ENCODE measurements at regions not wholly inside any gene's neighbourhood (a gene's known extent, or its start where the extent isn't known, plus 50 kb on each side); places are given as distances from the start of the nearest gene placed in this dataset.

GRCh38 chr5:145441228-145441627 is 393.9 kb downstream of the PRELID2 start:
- Histone ChIP-seq H3K27me3 (replicated peaks; ENCODE audit: insufficient read depth) (no peaks in the 10 kb centered on the region), H4K20me1 (ENCODE audit: insufficient read depth) (no peaks in the 10 kb centered on the region), H3K9me2 (ENCODE audit: insufficient read depth) (no peaks in the 10 kb centered on the region), H3K4me3 (no peak overlapping the region), H3F3A (ENCODE audit: insufficient read depth) (no peaks in the 10 kb centered on the region), H3K9me3 (ENCODE audit: low read depth) (no peaks in the 10 kb centered on the region), H3K4me1 (ENCODE audit: insufficient read depth) (no peaks in the 10 kb centered on the region), H3K4me2 (ENCODE audit: unreplicated experiment) (no peak overlapping the region), H3K9ac (no peak overlapping the region), H3K27ac (no peak overlapping the region), H3K36me3 (ENCODE audit: low read depth) (no peaks in the 10 kb centered on the region), H2AFZ (no peak overlapping the region), H3K79me2 (ENCODE audit: insufficient read depth) (no peaks in the 10 kb centered on the region)
- no peak for DNase-seq
- in situ Hi-C loops (cut with MboI), result no loop called here
- TF ChIP-seq EZH2phosphoT487 (IDR thresholded peaks at IDR 0.05; ENCODE audit: insufficient read depth, low read depth) (no peak), EZH2 (IDR thresholded peaks at IDR 0.05; ENCODE audit: insufficient read depth, poor library complexity, severe bottlenecking) (no peak)

- no peak overlapping the region for H3K4me3 ChIP-seq
- no peak overlapping the region for H3K27ac ChIP-seq
- H3F3A ChIP-seq (ENCODE audit: insufficient read depth), result no peaks in the 10 kb centered on the region
- no peaks in the 10 kb centered on the region for H3K36me3 ChIP-seq (ENCODE audit: low read depth)
- H3K9me2 ChIP-seq (ENCODE audit: insufficient read depth), result no peaks in the 10 kb centered on the region
- no peaks in the 10 kb centered on the region for H3K4me1 ChIP-seq (ENCODE audit: insufficient read depth)
- no peaks in the 10 kb centered on the region for H3K79me2 ChIP-seq (ENCODE audit: insufficient read depth)
- H4K20me1 ChIP-seq (ENCODE audit: insufficient read depth), result no peaks in the 10 kb centered on the region
- no peak overlapping the region for H3K9ac ChIP-seq
- WGBS, 2 experiments (ENCODE audit: low coverage in 1 of 2, low lambda C conversion rate in 2 of 2, missing lambda C conversion rate in 2 of 2), result 33 to 37% methylated on average over 3 of the region's 3 CpGs
- H2AFZ ChIP-seq, result no peak overlapping the region
- in situ Hi-C loops (cut with MboI), result no loop called here
- no peak for TF ChIP-seq EZH2phosphoT487 (IDR thresholded peaks at IDR 0.05; ENCODE audit: insufficient read depth, low read depth)
- TF ChIP-seq EZH2 (IDR thresholded peaks at IDR 0.05; ENCODE audit: insufficient read depth, poor library complexity, severe bottlenecking), result no peak
- no peak for DNase-seq
- H3K9me3 ChIP-seq (ENCODE audit: low read depth), result no peaks in the 10 kb centered on the region
- H3K4me2 ChIP-seq (ENCODE audit: unreplicated experiment), result no peak overlapping the region
- H3K27me3 ChIP-seq (replicated peaks; ENCODE audit: insufficient read depth), result no peaks in the 10 kb centered on the region
Measured at GRCh38 chr5:145437627-145438026, 397.5 kb downstream of the PRELID2 start.

GRCh38 chr5:145433077-145433476 is 402.1 kb downstream of the PRELID2 start:
- no peak overlapping the region for H2AFZ ChIP-seq
- in situ Hi-C loops (cut with MboI), result no loop called here
- 73 to 87% methylated on average over 3 of the region's 3 CpGs for WGBS, 2 experiments (ENCODE audit: low coverage in 1 of 2, low lambda C conversion rate in 2 of 2, missing lambda C conversion rate in 2 of 2)

GRCh38 chr5:145429170-145429569 is 406.0 kb downstream of the PRELID2 start:
- Histone ChIP-seq H3K4me3 (no peak overlapping the region), H4K20me1 (ENCODE audit: insufficient read depth) (no peaks in the 10 kb centered on the region), H3K9ac (no peak overlapping the region), H3K9me2 (ENCODE audit: insufficient read depth) (no peaks in the 10 kb centered on the region), H2AFZ (no peak overlapping the region), H3K79me2 (ENCODE audit: insufficient read depth) (no peaks in the 10 kb centered on the region), H3K27ac (no peak overlapping the region), H3K4me2 (ENCODE audit: unreplicated experiment) (no peak overlapping the region), H3K9me3 (ENCODE audit: low read depth) (no peaks in the 10 kb centered on the region), H3F3A (ENCODE audit: insufficient read depth) (no peaks in the 10 kb centered on the region), H3K4me1 (ENCODE audit: insufficient read depth) (no peaks in the 10 kb centered on the region), H3K36me3 (ENCODE audit: low read depth) (no peaks in the 10 kb centered on the region), H3K27me3 (replicated peaks; ENCODE audit: insufficient read depth) (no peaks in the 10 kb centered on the region)
- no peak for DNase-seq
- in situ Hi-C loops (cut with MboI), result no loop called here
- TF ChIP-seq EZH2 (IDR thresholded peaks at IDR 0.05; ENCODE audit: insufficient read depth, poor library complexity, severe bottlenecking), result no peak
- no peak for TF ChIP-seq EZH2phosphoT487 (IDR thresholded peaks at IDR 0.05; ENCODE audit: insufficient read depth, low read depth)
- WGBS, 2 experiments (ENCODE audit: low coverage in 1 of 2, low lambda C conversion rate in 2 of 2, missing lambda C conversion rate in 2 of 2), result 49 to 58% methylated on average over 3 of the region's 3 CpGs

More at GRCh38 chr5:145433077-145433476, 402.1 kb downstream of the PRELID2 start:
- Histone ChIP-seq H3K4me3 (no peak overlapping the region), H3K4me1 (ENCODE audit: insufficient read depth) (no peaks in the 10 kb centered on the region), H4K20me1 (ENCODE audit: insufficient read depth) (no peaks in the 10 kb centered on the region), H3K79me2 (ENCODE audit: insufficient read depth) (no peaks in the 10 kb centered on the region), H3K9ac (no peak overlapping the region), H3K4me2 (ENCODE audit: unreplicated experiment) (no peak overlapping the region), H3K9me3 (ENCODE audit: low read depth) (no peaks in the 10 kb centered on the region), H3K9me2 (ENCODE audit: insufficient read depth) (no peaks in the 10 kb centered on the region), H3K27ac (no peak overlapping the region), H3K36me3 (ENCODE audit: low read depth) (no peaks in the 10 kb centered on the region), H3K27me3 (replicated peaks; ENCODE audit: insufficient read depth) (no peaks in the 10 kb centered on the region), H3F3A (ENCODE audit: insufficient read depth) (no peaks in the 10 kb centered on the region)
- TF ChIP-seq EZH2phosphoT487 (IDR thresholded peaks at IDR 0.05; ENCODE audit: insufficient read depth, low read depth) (no peak), EZH2 (IDR thresholded peaks at IDR 0.05; ENCODE audit: insufficient read depth, poor library complexity, severe bottlenecking) (no peak)
- DNase-seq, result no peak

GRCh38 chr5:145408048-145408341 is 427.1 kb downstream of the PRELID2 start:
- no peaks in the 10 kb centered on the region for H3K36me3 ChIP-seq (ENCODE audit: low read depth)
- H3K4me2 ChIP-seq (ENCODE audit: unreplicated experiment), result no peak overlapping the region
- no peak for DNase-seq
- no peaks in the 10 kb centered on the region for H3F3A ChIP-seq (ENCODE audit: insufficient read depth)
- no peaks in the 10 kb centered on the region for H3K79me2 ChIP-seq (ENCODE audit: insufficient read depth)
- H3K4me3 ChIP-seq, result no peak overlapping the region
- H3K9me2 ChIP-seq (ENCODE audit: insufficient read depth), result no peaks in the 10 kb centered on the region
- TF ChIP-seq EZH2 (IDR thresholded peaks at IDR 0.05; ENCODE audit: insufficient read depth, poor library complexity, severe bottlenecking) (no peak), EZH2phosphoT487 (IDR thresholded peaks at IDR 0.05; ENCODE audit: insufficient read depth, low read depth) (no peak)
- H3K4me1 ChIP-seq (ENCODE audit: insufficient read depth), result no peaks in the 10 kb centered on the region
- no peaks in the 10 kb centered on the region for H4K20me1 ChIP-seq (ENCODE audit: insufficient read depth)
- no peaks in the 10 kb centered on the region for H3K27me3 ChIP-seq (replicated peaks; ENCODE audit: insufficient read depth)
- H2AFZ ChIP-seq, result no peak overlapping the region
- WGBS, 2 experiments (ENCODE audit: low coverage in 1 of 2, low lambda C conversion rate in 2 of 2, missing lambda C conversion rate in 2 of 2), result 50 to 70% methylated on average over 1 of the region's 1 CpG
- H3K9ac ChIP-seq, result no peak overlapping the region
- in situ Hi-C loops (cut with MboI), result no loop called here
- no peak overlapping the region for H3K27ac ChIP-seq
- no peaks in the 10 kb centered on the region for H3K9me3 ChIP-seq (ENCODE audit: low read depth)
